ENCODE measurements at regions not wholly inside any gene's neighbourhood (a gene's known extent, or its start where the extent isn't known, plus 50 kb on each side); places are given as distances from the start of the nearest gene placed in this dataset.

GRCh38 chr12:25768151-25768550, 190.3 kb upstream of the RASSF8 start:
- H3K27ac Mint-ChIP-seq: no peak overlapping the region
- no peak overlapping the region for H3K4me3 Mint-ChIP-seq
- no peak for ATAC-seq (replicated peaks)

GRCh38 chr12:25769082-25769945, 189.2 kb upstream of the RASSF8 start:
- Mint-ChIP-seq H3K4me3 (no peak overlapping the region), H3K27ac (no peak overlapping the region), H3K36me3 (ENCODE audit: low read depth) (no peaks in the 10 kb centered on the region), H3K4me1 (no peaks in the 10 kb centered on the region), H3K9me3 (no peaks in the 10 kb centered on the region), H3K27me3 (no peaks in the 10 kb centered on the region)
- ATAC-seq (replicated peaks): no peak

More at GRCh38 chr12:25768151-25768550, 190.3 kb upstream of the RASSF8 start:
- Mint-ChIP-seq H3K36me3 (ENCODE audit: low read depth) (no peaks in the 10 kb centered on the region), H3K27me3 (no peaks in the 10 kb centered on the region), H3K9me3 (no peaks in the 10 kb centered on the region), H3K4me1 (no peaks in the 10 kb centered on the region)

- H3K4me1 Mint-ChIP-seq: no peaks in the 10 kb centered on the region
- no peak for ATAC-seq (replicated peaks)
- H3K27me3 Mint-ChIP-seq: no peaks in the 10 kb centered on the region
- H3K36me3 Mint-ChIP-seq (ENCODE audit: low read depth): no peaks in the 10 kb centered on the region
- no peak overlapping the region for H3K4me3 Mint-ChIP-seq
- H3K9me3 Mint-ChIP-seq: no peaks in the 10 kb centered on the region
- H3K27ac Mint-ChIP-seq: no peak overlapping the region
Observed at GRCh38 chr12:25771041-25771440, 187.4 kb upstream of the RASSF8 start.

- Mint-ChIP-seq H3K4me1 (no peaks in the 10 kb centered on the region), H3K27ac (no peak overlapping the region), H3K9me3 (no peaks in the 10 kb centered on the region), H3K36me3 (ENCODE audit: low read depth) (no peaks in the 10 kb centered on the region), H3K4me3 (no peak overlapping the region), H3K27me3 (no peaks in the 10 kb centered on the region)
- no peak for ATAC-seq (replicated peaks)
Observed at GRCh38 chr12:25771476-25771875, 187.0 kb upstream of the RASSF8 start.

GRCh38 chr12:25775968-25776367, 182.5 kb upstream of the RASSF8 start:
- Mint-ChIP-seq H3K4me1 (no peaks in the 10 kb centered on the region), H3K9me3 (no peaks in the 10 kb centered on the region), H3K4me3 (no peak overlapping the region), H3K27ac (no peak overlapping the region), H3K27me3 (no peaks in the 10 kb centered on the region), H3K36me3 (ENCODE audit: low read depth) (no peaks in the 10 kb centered on the region)
- ATAC-seq (replicated peaks): no peak

GRCh38 chr12:25780771-25781170, 177.7 kb upstream of the RASSF8 start:
- no peaks in the 10 kb centered on the region for H3K36me3 Mint-ChIP-seq (ENCODE audit: low read depth)
- ATAC-seq (replicated peaks): no peak
- H3K4me1 Mint-ChIP-seq: no peaks in the 10 kb centered on the region
- peaks cover 4% of the 10 kb centered on the region for H3K9me3 Mint-ChIP-seq
- no peak overlapping the region for H3K27ac Mint-ChIP-seq
- H3K27me3 Mint-ChIP-seq: no peaks in the 10 kb centered on the region
- no peak overlapping the region for H3K4me3 Mint-ChIP-seq

GRCh38 chr12:25781232-25781631, 177.2 kb upstream of the RASSF8 start:
- ATAC-seq (replicated peaks): no peak
- Mint-ChIP-seq H3K36me3 (ENCODE audit: low read depth) (no peaks in the 10 kb centered on the region), H3K9me3 (peaks cover 4% of the 10 kb centered on the region), H3K4me1 (no peaks in the 10 kb centered on the region), H3K27me3 (no peaks in the 10 kb centered on the region), H3K4me3 (no peak overlapping the region), H3K27ac (no peak overlapping the region)

- Mint-ChIP-seq H3K9me3 (peaks cover 4% of the 10 kb centered on the region), H3K4me3 (no peak overlapping the region), H3K27me3 (no peaks in the 10 kb centered on the region), H3K4me1 (no peaks in the 10 kb centered on the region), H3K27ac (no peak overlapping the region), H3K36me3 (ENCODE audit: low read depth) (no peaks in the 10 kb centered on the region)
- ATAC-seq (replicated peaks): no peak
Observed at GRCh38 chr12:25783566-25783965, 174.9 kb upstream of the RASSF8 start.

- ATAC-seq (replicated peaks): no peak
- Mint-ChIP-seq H3K9me3 (peaks cover 4% of the 10 kb centered on the region), H3K27me3 (no peaks in the 10 kb centered on the region), H3K4me1 (no peaks in the 10 kb centered on the region), H3K36me3 (ENCODE audit: low read depth) (no peaks in the 10 kb centered on the region), H3K4me3 (no peak overlapping the region), H3K27ac (no peak overlapping the region)
Observed at GRCh38 chr12:25784669-25785068, 173.8 kb upstream of the RASSF8 start.

- Mint-ChIP-seq H3K27ac (no peak overlapping the region), H3K4me1 (no peaks in the 10 kb centered on the region), H3K27me3 (no peaks in the 10 kb centered on the region), H3K4me3 (no peak overlapping the region), H3K9me3 (peaks cover 4% of the 10 kb centered on the region), H3K36me3 (ENCODE audit: low read depth) (no peaks in the 10 kb centered on the region)
- no peak for ATAC-seq (replicated peaks)
Observed at GRCh38 chr12:25785134-25785533, 173.3 kb upstream of the RASSF8 start.

GRCh38 chr12:25787701-25788100, 170.8 kb upstream of the RASSF8 start:
- Mint-ChIP-seq H3K27me3 (no peaks in the 10 kb centered on the region), H3K36me3 (ENCODE audit: low read depth) (no peaks in the 10 kb centered on the region), H3K4me3 (no peak overlapping the region), H3K4me1 (no peaks in the 10 kb centered on the region), H3K9me3 (peaks cover 4% of the 10 kb centered on the region), H3K27ac (no peak overlapping the region)
- no peak for ATAC-seq (replicated peaks)

GRCh38 chr12:25788707-25789442, 169.6 kb upstream of the RASSF8 start:
- no peak for ATAC-seq (replicated peaks)
- Mint-ChIP-seq H3K4me3 (no peak overlapping the region), H3K36me3 (ENCODE audit: low read depth) (no peaks in the 10 kb centered on the region), H3K27ac (no peak overlapping the region), H3K27me3 (no peaks in the 10 kb centered on the region), H3K9me3 (peaks cover 4% of the 10 kb centered on the region), H3K4me1 (no peaks in the 10 kb centered on the region)

GRCh38 chr12:25789541-25789944, 168.9 kb upstream of the RASSF8 start:
- Mint-ChIP-seq H3K4me3 (no peak overlapping the region), H3K36me3 (ENCODE audit: low read depth) (no peaks in the 10 kb centered on the region), H3K27ac (no peak overlapping the region), H3K9me3 (no peaks in the 10 kb centered on the region), H3K27me3 (no peaks in the 10 kb centered on the region), H3K4me1 (no peaks in the 10 kb centered on the region)
- no peak for ATAC-seq (replicated peaks)

- H3K36me3 Mint-ChIP-seq (ENCODE audit: low read depth): no peaks in the 10 kb centered on the region
- H3K4me1 Mint-ChIP-seq: no peaks in the 10 kb centered on the region
- H3K4me3 Mint-ChIP-seq: no peak overlapping the region
Observed at GRCh38 chr12:25792031-25792430, 166.5 kb upstream of the RASSF8 start.

GRCh38 chr12:25793196-25793595, 165.3 kb upstream of the RASSF8 start:
- ATAC-seq (replicated peaks): no peak
- Mint-ChIP-seq H3K4me1 (no peaks in the 10 kb centered on the region), H3K27ac (no peak overlapping the region), H3K27me3 (no peaks in the 10 kb centered on the region), H3K9me3 (no peaks in the 10 kb centered on the region), H3K4me3 (no peak overlapping the region), H3K36me3 (ENCODE audit: low read depth) (no peaks in the 10 kb centered on the region)

More at GRCh38 chr12:25792031-25792430, 166.5 kb upstream of the RASSF8 start:
- ATAC-seq (replicated peaks): no peak
- Mint-ChIP-seq H3K27ac (no peak overlapping the region), H3K9me3 (no peaks in the 10 kb centered on the region), H3K27me3 (no peaks in the 10 kb centered on the region)
